ENCODE measurements at regions not wholly inside any gene's neighbourhood (a gene's known extent, or its start where the extent isn't known, plus 50 kb on each side); places are given as distances from the start of the nearest gene placed in this dataset.

- no peak for DNase-seq
- H3K27me3 ChIP-seq (ENCODE audit: insufficient read depth, low read depth, severe bottlenecking): no peaks in the 10 kb centered on the region
- H3K27ac ChIP-seq: no peak overlapping the region
- no peaks in the 10 kb centered on the region for H3K9me3 ChIP-seq (ENCODE audit: severe bottlenecking)
- no peak overlapping the region for H3K4me3 ChIP-seq (ENCODE audit: low read depth, low read length)
- no peak for TF ChIP-seq CTCF (IDR thresholded peaks at IDR 0.05; ENCODE audit: low read depth, low read length)
- H3K36me3 ChIP-seq: no peaks in the 10 kb centered on the region
These were observed 100.8 kb upstream of the TANK start for GRCh38 chr2:161059388-161059787.

GRCh38 chr2:161061786-161062185 is 98.4 kb upstream of the TANK start:
- Histone ChIP-seq H3K27me3 (ENCODE audit: insufficient read depth, low read depth, severe bottlenecking) (no peaks in the 10 kb centered on the region), H3K27ac (no peak overlapping the region), H3K36me3 (no peaks in the 10 kb centered on the region), H3K9me3 (ENCODE audit: severe bottlenecking) (no peaks in the 10 kb centered on the region), H3K4me3 (ENCODE audit: low read depth, low read length) (no peak overlapping the region)
- no peak for DNase-seq
- no peak for TF ChIP-seq CTCF (IDR thresholded peaks at IDR 0.05; ENCODE audit: low read depth, low read length)

- H3K27ac ChIP-seq: no peak overlapping the region
- no peaks in the 10 kb centered on the region for H3K27me3 ChIP-seq (ENCODE audit: insufficient read depth, low read depth, severe bottlenecking)
- no peak overlapping the region for H3K4me3 ChIP-seq (ENCODE audit: low read depth, low read length)
- no peaks in the 10 kb centered on the region for H3K9me3 ChIP-seq (ENCODE audit: severe bottlenecking)
- H3K36me3 ChIP-seq: no peaks in the 10 kb centered on the region
- DNase-seq: peak; percentile 76
- TF ChIP-seq CTCF (IDR thresholded peaks at IDR 0.05; ENCODE audit: low read depth, low read length): peak; percentile 79
These were observed 96.9 kb upstream of the TANK start for GRCh38 chr2:161063157-161063945.

- H3K36me3 ChIP-seq: no peaks in the 10 kb centered on the region
- no peaks in the 10 kb centered on the region for H3K27me3 ChIP-seq (ENCODE audit: insufficient read depth, low read depth, severe bottlenecking)
- no peaks in the 10 kb centered on the region for H3K9me3 ChIP-seq (ENCODE audit: severe bottlenecking)
- no peak overlapping the region for H3K27ac ChIP-seq
- TF ChIP-seq CTCF (IDR thresholded peaks at IDR 0.05; ENCODE audit: low read depth, low read length): no peak
- no peak overlapping the region for H3K4me3 ChIP-seq (ENCODE audit: low read depth, low read length)
- no peak for DNase-seq
These were observed 96.3 kb upstream of the TANK start for GRCh38 chr2:161063946-161064306.

GRCh38 chr2:161067846-161068350 is 92.3 kb upstream of the TANK start:
- no peaks in the 10 kb centered on the region for H3K36me3 ChIP-seq
- H3K27ac ChIP-seq: no peak overlapping the region
- TF ChIP-seq CTCF (IDR thresholded peaks at IDR 0.05; ENCODE audit: low read depth, low read length): no peak
- H3K4me3 ChIP-seq (ENCODE audit: low read depth, low read length): no peak overlapping the region
- no peaks in the 10 kb centered on the region for H3K9me3 ChIP-seq (ENCODE audit: severe bottlenecking)
- H3K27me3 ChIP-seq (ENCODE audit: insufficient read depth, low read depth, severe bottlenecking): no peaks in the 10 kb centered on the region
- no peak for DNase-seq

GRCh38 chr2:161068670-161069069 is 91.6 kb upstream of the TANK start:
- TF ChIP-seq CTCF (IDR thresholded peaks at IDR 0.05; ENCODE audit: low read depth, low read length): no peak
- Histone ChIP-seq H3K4me3 (ENCODE audit: low read depth, low read length) (no peak overlapping the region), H3K27me3 (ENCODE audit: insufficient read depth, low read depth, severe bottlenecking) (no peaks in the 10 kb centered on the region), H3K27ac (no peak overlapping the region), H3K36me3 (no peaks in the 10 kb centered on the region), H3K9me3 (ENCODE audit: severe bottlenecking) (no peaks in the 10 kb centered on the region)
- DNase-seq: no peak
